Stimulated activated CD4-positive, alpha-beta T cell treated with anti-CD3 and anti-CD28 coated beads, Interleukin-4, amount 100 ng/mL, for 4 hours (primary cell): ENCODE measurements at regions not wholly inside any gene's neighbourhood (a gene's known extent, or its start where the extent isn't known, plus 50 kb on each side); places are given as distances from the start of the nearest gene placed in this dataset.
A peak's percentile ranks its signal among the peaks of the same experiment; 100 is the strongest.

Experiments
- DNase-seq, 2 experiments: peaks; one replicate each; pipeline ENCODE4 v3.0.0-alpha.2; 2020

DNA sequence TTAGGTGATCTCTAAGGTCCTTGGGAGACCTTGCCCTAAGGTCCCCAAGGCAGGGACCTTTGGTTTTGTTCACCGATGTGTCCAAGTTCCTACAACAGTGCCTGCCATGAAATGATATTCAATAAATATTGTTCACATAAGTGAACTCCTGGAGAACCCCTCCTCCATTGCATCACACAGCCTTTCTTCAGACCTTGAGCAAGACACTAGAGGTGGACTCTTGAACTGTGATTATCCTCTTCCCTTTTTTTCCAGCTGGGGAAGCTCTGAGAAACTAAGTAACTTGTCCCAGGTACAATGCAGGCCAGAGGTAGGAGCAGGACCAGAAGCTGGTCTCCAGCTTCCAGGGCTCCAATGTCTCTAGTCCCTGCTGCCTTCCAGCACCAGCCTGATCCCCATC, 76.6 kb upstream of the LMO1 start:
- DNase-seq, result no peak

DNA sequence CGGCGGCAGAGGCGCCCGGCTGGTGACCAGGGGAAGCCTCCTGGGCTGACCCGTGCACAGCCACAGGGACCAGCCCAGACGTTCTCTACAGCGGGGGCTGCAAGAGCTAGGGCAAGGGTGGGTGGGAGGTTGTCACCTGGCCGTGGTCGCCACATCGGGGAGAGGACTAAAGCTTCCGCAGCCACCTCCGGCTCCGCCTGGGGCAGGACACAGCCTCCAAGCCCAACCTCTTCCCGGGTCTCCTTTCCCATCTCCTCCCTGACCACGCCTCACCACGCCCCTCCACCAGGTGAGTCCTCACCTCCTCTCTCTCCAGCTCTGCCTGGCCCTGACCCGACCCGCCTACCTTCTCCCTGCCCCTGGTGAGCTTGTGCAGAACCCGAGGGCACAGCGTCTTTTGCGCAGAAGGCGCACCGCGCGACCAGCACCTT, 75.9 kb upstream of the LMO1 start:
- no peak for DNase-seq

DNA sequence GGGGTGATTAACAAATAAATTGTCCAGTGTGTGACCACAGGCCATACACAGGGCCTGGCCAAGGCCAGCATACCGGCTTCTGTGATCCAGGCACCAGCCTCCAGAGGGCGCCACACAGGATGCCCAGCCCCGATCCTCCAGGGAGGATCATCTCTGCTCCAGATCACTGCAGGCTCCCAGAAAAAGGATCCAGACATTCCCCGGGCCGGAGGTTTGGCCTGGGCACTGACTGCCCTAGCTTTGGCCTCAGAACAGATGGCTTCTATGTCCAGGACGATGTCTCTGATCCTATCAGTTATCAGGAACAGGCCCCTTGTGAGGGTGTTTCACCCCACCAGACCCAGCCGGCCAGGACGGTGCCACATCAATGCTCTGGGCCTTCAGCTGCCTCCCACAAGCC, 74.5 kb upstream of the LMO1 start:
- DNase-seq, result peak in 1 of 2 experiments; percentile 7

DNA sequence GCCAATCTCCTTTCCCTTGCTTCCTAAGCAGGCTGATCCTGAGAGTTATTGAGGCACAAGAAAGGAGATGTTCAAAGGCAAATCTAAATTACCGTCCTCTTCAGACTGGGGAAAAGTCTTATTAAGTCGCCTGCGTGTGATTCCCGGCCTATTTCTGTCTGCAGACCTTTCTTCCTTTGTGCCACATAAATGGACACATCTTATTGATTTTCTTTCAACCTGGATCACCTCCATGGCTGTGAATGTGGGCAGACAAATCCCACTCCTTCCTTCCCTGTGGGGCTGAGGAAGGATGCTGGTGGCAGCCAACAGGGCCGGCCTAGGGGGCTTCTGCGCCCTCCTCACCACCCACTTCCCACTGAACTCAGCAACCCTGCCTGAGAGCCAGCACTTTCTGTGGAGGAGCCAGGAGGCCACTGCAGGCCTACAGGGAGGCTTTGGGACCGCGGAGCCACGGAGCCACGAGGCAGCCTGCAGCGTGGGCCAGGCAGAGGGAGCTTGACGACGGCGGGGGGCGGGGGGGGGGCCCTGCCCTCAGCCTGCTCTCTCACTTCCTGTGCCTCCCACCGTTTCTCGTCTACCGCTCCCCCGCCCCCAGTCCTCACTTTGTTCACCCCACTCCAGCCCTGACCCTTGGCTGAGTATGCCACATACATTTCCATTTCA, 73.6 kb upstream of the LMO1 start:
- DNase-seq, result no peak

- no peak for DNase-seq
Observed at GRCh38 chr11:8336356-8337129, 72.9 kb upstream of the LMO1 start.

DNA sequence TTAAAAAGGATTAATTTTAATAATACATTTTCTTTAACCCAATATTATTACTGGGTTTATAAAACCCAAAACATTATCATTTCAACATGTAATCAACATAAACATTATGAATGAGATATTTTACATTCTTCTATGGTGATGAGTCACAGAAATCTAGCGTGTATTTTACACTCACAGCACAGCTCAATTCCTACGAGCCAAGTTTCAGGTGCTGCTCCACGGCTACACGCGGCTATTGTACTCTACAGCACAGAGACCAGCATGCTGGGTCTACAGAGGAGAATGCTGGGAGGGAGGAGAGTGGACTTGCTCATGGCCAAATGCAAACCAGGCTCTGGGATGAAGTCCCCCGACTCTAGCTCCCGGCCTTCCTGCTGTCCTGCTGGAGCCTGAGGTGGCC, 72.0 kb upstream of the LMO1 start:
- DNase-seq, result no peak

GRCh38 chr11:8335186-8335585, 71.5 kb upstream of the LMO1 start:
- DNase-seq, result no peak

DNA sequence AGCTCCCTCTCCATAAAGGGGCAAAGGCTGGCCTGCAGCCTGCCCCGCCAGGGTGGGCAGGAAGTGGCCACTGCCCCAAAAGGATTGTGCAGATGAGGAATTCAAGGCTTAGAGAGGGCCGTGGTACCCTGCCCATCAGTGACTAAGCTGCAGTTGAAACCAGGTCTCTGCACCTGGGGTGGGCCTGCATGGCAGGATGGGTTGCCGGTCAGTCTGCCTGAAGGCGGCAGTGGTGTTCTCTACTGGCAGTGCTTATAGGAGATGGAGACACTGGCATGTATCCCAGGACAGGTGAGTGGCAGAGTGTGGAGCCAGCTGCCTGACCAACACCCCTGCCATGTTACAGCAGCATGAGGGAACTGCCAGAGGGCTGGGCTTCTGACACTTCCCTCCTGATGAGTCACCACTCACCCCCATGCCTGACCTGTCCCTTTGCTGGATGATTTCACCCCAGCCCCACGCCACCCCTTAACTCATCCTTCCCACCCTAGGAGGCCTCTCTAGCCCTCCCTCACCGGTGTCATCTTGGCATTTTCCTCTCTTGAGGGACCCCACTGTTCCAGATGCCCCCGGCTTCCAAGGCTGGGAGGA, 70.2 kb upstream of the LMO1 start:
- no peak for DNase-seq

- DNase-seq, result no peak
Observed at GRCh38 chr11:8333376-8333775, 69.7 kb upstream of the LMO1 start.

DNA sequence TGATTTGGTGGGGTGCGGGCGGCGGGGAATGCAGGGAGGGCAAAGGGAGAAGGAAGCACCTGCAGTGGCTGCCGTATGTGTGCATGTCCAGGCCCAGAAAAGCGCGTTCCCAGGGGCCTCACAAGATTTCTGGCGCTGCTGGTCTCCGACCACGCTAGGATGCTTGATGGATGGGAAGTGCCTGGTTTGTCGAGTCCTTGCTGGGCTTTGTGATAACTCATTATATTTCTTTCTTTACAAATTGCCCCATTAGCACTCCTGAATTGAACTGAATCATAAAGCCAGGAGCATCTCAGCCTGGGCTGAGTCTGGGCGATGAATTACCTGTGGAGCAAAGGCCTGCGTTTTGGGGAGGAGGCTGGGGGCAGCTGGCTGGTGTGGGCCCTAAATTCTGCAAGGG, 69.2 kb upstream of the LMO1 start:
- DNase-seq, result no peak

GRCh38 chr11:8332196-8332595, 68.5 kb upstream of the LMO1 start:
- DNase-seq, result no peak

GRCh38 chr11:8331767-8332166, 68.1 kb upstream of the LMO1 start:
- DNase-seq, result no peak

GRCh38 chr11:8330896-8331295, 67.2 kb upstream of the LMO1 start:
- DNase-seq, result no peak

DNA sequence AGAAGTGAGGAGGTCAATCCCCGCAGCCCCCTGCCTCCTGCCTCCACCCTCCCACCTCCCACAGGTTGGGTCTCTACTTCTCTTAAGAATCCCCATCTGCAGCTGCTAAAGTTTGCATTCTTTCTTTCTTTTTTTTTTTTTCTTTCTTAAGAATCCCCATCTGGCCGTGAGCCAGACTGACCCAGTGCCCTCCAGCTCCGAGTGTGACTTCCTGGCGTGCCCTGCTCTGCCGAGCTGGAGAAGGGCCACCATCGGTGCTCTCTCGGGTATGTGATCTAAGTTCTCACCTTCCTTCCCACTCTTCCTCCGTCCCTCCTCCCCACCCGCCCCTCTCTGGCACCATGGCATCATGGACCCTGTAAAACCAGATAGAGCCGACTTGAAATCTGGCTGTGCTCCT, 66.7 kb upstream of the LMO1 start:
- DNase-seq, result no peak

- DNase-seq, result no peak
Observed at GRCh38 chr11:8329847-8330361, 66.2 kb upstream of the LMO1 start.

- no peak for DNase-seq
Observed at GRCh38 chr11:8329336-8329735, 65.7 kb upstream of the LMO1 start.

DNA sequence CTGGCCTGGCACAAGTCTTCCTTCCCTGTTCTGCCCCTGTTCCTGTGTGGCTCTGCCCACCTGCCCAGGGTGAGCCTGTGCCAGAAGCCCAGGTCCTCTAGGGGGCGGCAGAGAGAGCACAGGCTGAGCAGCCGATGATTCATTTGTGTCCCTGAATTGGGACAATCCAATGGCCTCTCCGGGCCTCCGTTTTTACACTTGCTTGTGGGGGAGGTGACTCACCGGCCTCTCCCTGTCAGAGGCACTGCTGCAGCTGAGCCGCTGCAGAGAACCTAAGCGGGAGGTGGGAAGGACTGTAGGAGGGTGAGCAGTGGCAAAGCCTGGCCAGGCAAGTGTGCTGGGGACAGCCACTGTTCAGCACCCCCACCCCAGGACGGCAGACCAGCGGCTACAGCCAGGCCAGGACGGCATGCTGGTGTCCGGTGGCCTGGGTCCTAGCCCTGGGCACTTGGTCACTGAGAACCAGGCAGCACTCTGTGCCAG, 65.2 kb upstream of the LMO1 start:
- peak; percentile 39 to 58 for DNase-seq

DNA sequence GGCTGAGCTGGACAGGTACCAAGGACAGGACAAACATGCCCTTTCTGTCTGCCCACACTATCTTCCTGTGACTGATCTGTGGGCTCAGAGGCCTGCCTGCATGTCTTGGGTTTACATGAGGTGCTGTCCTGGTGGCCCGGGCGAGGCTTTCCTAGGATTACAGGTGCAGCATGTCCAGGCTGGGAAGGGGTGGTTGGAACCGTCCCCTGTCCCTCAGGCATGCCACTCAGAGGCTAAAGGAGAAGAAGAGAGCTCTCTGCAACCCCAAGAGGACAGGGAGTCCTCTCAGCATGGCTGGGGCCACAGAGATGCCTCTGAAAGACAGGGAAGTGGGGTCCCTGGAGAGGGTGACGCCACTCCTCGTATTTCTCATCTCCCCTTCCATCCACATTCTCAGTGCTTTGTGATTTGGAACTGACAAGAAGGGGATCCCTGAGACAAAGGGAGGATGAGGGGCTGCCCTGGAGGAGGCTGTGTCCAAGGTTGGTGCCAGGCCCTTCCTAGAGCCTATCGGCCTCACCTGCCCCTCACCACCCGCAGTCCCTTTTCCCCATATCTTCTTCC, 64.6 kb upstream of the LMO1 start:
- DNase-seq, result no peak

DNA sequence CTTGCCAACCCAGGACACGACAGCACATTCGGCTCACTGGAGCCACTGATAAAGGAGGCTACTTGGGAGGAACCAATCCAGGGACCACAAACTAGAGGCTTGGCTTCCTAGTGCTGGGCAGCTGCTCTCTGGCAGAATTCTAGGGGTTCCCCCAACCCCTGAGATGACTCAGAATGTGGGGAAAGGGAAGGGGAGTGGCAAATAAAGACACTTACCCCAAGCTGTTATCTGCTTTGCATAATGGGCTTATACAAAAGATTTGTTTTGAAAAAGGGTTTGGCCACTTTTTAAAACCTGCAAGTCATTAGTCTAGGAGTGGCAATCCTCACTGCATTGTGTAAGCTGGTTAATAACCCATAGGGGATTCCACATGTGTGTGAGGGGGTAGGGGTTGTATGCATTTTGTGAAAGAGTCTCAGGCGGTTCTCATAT, 64.1 kb upstream of the LMO1 start:
- DNase-seq, result no peak

DNA sequence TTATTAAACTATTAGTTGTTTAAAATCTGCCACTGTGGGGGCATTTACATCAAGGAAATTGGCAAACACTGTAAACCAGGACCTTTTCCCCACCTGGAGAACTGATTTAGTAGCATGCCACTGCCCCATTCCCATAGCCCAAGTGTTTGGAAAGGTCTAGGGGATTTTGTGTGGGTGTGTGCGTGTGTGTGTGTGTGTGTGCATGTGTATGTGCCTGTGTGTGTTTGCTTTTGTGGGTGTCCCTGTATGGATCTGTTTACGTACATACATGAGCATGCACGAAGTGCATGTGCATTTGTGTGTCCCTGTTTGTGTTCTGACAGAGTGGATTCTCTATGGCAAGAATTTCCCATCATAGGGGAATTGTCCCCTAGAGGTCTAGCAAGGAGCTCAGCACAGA, 62.7 kb upstream of the LMO1 start:
- no peak for DNase-seq

DNA sequence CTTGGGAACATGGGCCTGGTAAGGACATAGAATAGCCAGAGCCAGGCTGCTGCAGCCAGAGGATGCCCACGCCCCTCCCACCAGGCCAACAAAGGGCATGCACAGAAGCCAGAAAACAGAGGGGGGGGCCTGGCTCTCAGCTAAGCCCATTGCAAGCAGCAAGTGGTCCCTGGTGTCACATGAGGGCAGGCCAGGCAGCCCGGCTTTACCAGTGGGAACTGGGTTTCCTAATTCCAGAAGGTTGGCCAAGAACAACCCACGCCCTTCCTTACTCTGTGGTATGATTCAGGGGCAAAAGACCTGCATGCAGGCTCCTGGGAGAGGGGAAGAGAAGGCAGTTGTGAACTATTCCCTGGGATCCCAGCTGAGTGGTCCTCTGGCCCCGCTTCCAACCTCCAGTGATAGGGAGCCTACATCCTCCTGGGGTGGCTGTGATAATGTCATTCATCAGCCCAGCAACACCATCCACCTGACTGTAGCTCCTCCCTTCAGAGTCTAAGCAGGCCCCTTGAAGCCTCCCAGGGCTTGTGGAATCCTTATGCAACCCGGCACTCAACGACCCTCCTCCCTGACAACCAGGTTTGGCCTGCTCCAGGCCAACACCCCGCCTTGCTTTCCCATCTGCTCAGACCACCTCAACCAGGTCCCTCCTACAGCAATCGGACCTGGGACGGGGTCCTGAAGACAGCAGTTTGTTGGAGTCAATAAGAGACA, 62.1 kb upstream of the LMO1 start:
- DNase-seq, result no peak

GRCh38 chr11:8323161-8323935, 59.7 kb upstream of the LMO1 start:
- DNase-seq, result no peak
